Heart left ventricle (tissue), 13 donors: ENCODE measurements at regions not wholly inside any gene's neighbourhood (a gene's known extent, or its start where the extent isn't known, plus 50 kb on each side); places are given as distances from the start of the nearest gene placed in this dataset.

Experiments
- POLR2A ChIP-seq, 2 donors: fragments of 450-650 bp; IDR thresholded peaks; one replicate each; pipeline ENCODE4 v1.6.1; 2017; ENCODE audit warnings: antibody characterized with exemption in 2 of 2, mild to moderate bottlenecking in 2 of 2, moderate library complexity in 2 of 2
- TF ChIP-seq, protein P1 (sequence below), 12 donors: fragments of 200-600 bp; sonication (generic) in 4 of 12; IDR thresholded peaks; one replicate each; pipeline versions ENCODE4 v1.5.0 to v1.8.0; 2018 to 2022; ENCODE audit warnings: antibody characterized with exemption in 12 of 12, mild to moderate bottlenecking in 5 of 12
- donor health status: ischemic (EF 13 %, LVEDD 7.1; RV severe dilation, severe dysfunction).
- donor health status: DM: no; HTN: yes; CAD: no.
- donor health status: DM: no; HTN: no; CAD: no.
- donor health status: ischemic (EF 25% LVEDD 6.9; RV normal size, moderate dysfunction).
- donor health status: ischemic (EF 25% LVEDD 5.7; RV mildly dilated, moderate dysfunction).
- donor health status: ischemic (EF 35%, LVEDD 5.7; RV mildly dilated, moderate dysfunction).
- donor health status: nonischemic (EF 11% LVEDD 7.7; RV severe dilation, severe dysfunction).
- donor health status: DM: yes; HTN: yes; CAD: no.
- donor health status: PGD.
- donor health status: ischemic (EF 29% LVEDD 5.4; RV normal size, mild dysfunction).
- donor health status: nonischemic (EF 23%, LVEDD 6.1; RV moderate dilation, normal function).

DNA sequence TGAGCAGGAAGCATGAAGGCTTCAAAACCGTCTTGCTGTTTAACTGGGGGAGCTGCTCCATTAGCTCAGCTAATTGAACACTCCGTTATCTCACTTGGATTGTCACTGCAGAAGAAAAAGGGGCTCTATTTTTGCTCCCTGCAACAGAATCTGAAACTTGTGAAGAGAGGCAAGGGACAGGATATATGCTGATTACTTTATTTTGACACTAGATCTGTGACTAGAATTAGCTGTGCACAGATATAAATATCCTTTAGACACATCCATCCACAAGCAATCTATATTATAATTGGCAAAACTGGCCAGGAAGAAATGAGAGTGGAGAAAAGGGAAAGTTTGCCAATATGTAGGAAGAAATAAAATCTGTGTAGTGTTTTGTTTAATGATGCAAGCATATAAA is 700.1 kb upstream of the CHAC2 start:
- TF ChIP-seq, protein P1, sequence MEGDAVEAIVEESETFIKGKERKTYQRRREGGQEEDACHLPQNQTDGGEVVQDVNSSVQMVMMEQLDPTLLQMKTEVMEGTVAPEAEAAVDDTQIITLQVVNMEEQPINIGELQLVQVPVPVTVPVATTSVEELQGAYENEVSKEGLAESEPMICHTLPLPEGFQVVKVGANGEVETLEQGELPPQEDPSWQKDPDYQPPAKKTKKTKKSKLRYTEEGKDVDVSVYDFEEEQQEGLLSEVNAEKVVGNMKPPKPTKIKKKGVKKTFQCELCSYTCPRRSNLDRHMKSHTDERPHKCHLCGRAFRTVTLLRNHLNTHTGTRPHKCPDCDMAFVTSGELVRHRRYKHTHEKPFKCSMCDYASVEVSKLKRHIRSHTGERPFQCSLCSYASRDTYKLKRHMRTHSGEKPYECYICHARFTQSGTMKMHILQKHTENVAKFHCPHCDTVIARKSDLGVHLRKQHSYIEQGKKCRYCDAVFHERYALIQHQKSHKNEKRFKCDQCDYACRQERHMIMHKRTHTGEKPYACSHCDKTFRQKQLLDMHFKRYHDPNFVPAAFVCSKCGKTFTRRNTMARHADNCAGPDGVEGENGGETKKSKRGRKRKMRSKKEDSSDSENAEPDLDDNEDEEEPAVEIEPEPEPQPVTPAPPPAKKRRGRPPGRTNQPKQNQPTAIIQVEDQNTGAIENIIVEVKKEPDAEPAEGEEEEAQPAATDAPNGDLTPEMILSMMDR (IDR thresholded peaks at IDR 0.05) = no peak
- TF ChIP-seq POLR2A (IDR thresholded peaks at IDR 0.05) = no peak
